ENCODE measurements at regions not wholly inside any gene's neighbourhood (a gene's known extent, or its start where the extent isn't known, plus 50 kb on each side); places are given as distances from the start of the nearest gene placed in this dataset.
A peak's percentile ranks its signal among the peaks of the same experiment; 100 is the strongest.

- no peak for TF ChIP-seq CTCF (IDR thresholded peaks at IDR 0.05; ENCODE audit: low read depth, low read length)
- no peak for DNase-seq (ENCODE audit: low read depth, low spot score)
- no peak overlapping the region for H3K4me3 ChIP-seq (ENCODE audit: low read depth, low read length)
- in situ Hi-C loops (cut with HindIII; ENCODE audit: low sequenced_read_pairs), result no loop called here
These were observed 292.6 kb upstream of the TAS2R1 start for GRCh38 chr5:9922719-9923118.

GRCh38 chr5:9920697-9921096 lies 290.5 kb upstream of the TAS2R1 start:
- TF ChIP-seq CTCF (IDR thresholded peaks at IDR 0.05; ENCODE audit: low read depth, low read length), result no peak
- DNase-seq (ENCODE audit: low read depth, low spot score), result no peak
- in situ Hi-C loops (cut with HindIII; ENCODE audit: low sequenced_read_pairs), result no loop called here
- H3K4me3 ChIP-seq (ENCODE audit: low read depth, low read length), result no peak overlapping the region

- H3K4me3 ChIP-seq (ENCODE audit: low read depth, low read length), result no peak overlapping the region
- no peak for TF ChIP-seq CTCF (IDR thresholded peaks at IDR 0.05; ENCODE audit: low read depth, low read length)
- in situ Hi-C loops (cut with HindIII; ENCODE audit: low sequenced_read_pairs), result no loop called here
- DNase-seq (ENCODE audit: low read depth, low spot score), result peak; percentile 56
These were observed 289.3 kb upstream of the TAS2R1 start for GRCh38 chr5:9919306-9920030.

GRCh38 chr5:9905661-9906060 lies 275.5 kb upstream of the TAS2R1 start:
- peak; percentile 9 for DNase-seq (ENCODE audit: low read depth, low spot score)
- TF ChIP-seq CTCF (IDR thresholded peaks at IDR 0.05; ENCODE audit: low read depth, low read length), result no peak
- H3K4me3 ChIP-seq (ENCODE audit: low read depth, low read length), result no peak overlapping the region
- in situ Hi-C loops (cut with HindIII; ENCODE audit: low sequenced_read_pairs), result no loop called here

GRCh38 chr5:9903801-9904200 lies 273.6 kb upstream of the TAS2R1 start:
- in situ Hi-C loops (cut with HindIII; ENCODE audit: low sequenced_read_pairs), result no loop called here
- TF ChIP-seq CTCF (IDR thresholded peaks at IDR 0.05; ENCODE audit: low read depth, low read length), result no peak
- no peak overlapping the region for H3K4me3 ChIP-seq (ENCODE audit: low read depth, low read length)
- peak; percentile 81 for DNase-seq (ENCODE audit: low read depth, low spot score)

GRCh38 chr5:9898319-9898718 lies 268.2 kb upstream of the TAS2R1 start:
- in situ Hi-C loops (cut with HindIII; ENCODE audit: low sequenced_read_pairs), result no loop called here
- H3K4me3 ChIP-seq (ENCODE audit: low read depth, low read length), result no peak overlapping the region
- TF ChIP-seq CTCF (IDR thresholded peaks at IDR 0.05; ENCODE audit: low read depth, low read length), result peak; percentile 65
- peak; percentile 36 for DNase-seq (ENCODE audit: low read depth, low spot score)

Measured in astrocyte of the spinal cord (primary cell).